Central memory CD8-positive, alpha-beta T cell (primary cell): ENCODE measurements at regions not wholly inside any gene's neighbourhood (a gene's known extent, or its start where the extent isn't known, plus 50 kb on each side); places are given as distances from the start of the nearest gene placed in this dataset.

Experiments
- ATAC-seq: fragments of 150-1000 bp; cut with Tn5 transposase; replicated peaks from 2 replicates; pipeline ENCODE4 v1.10.0; 2022; ENCODE audit warnings: mild to moderate bottlenecking, moderate FRiP score, moderate number of reproducible peaks; ENCODE audit not compliant: poor library complexity, severe bottlenecking; ENCODE audit errors: extremely low read depth
- DNase-seq, 2 donors: peaks; one replicate each; pipeline ENCODE4 v3.0.0; 2021; ENCODE audit warnings: low spot score in 2 of 2
- H3K27ac Mint-ChIP-seq: one replicate; pipeline ENCODE4 v1.8.0; 2022; ENCODE audit warnings: low read depth, mild to moderate bottlenecking, moderate library complexity, mixed read lengths
- H3K27me3 Mint-ChIP-seq: one replicate; pipeline ENCODE4 v1.8.0; 2022; ENCODE audit warnings: mixed read lengths
- H3K36me3 Mint-ChIP-seq: one replicate; pipeline ENCODE4 v1.8.0; 2022; ENCODE audit warnings: mild to moderate bottlenecking, moderate library complexity, mixed read lengths; ENCODE audit not compliant: insufficient read depth
- H3K4me1 Mint-ChIP-seq: one replicate; pipeline ENCODE4 v1.8.0; 2022; ENCODE audit warnings: mixed read lengths
- H3K4me3 Mint-ChIP-seq: one replicate; pipeline ENCODE4 v1.8.0; 2022; ENCODE audit warnings: mild to moderate bottlenecking, moderate library complexity, mixed read lengths
- H3K9me3 Mint-ChIP-seq: one replicate; pipeline ENCODE4 v1.8.0; 2022; ENCODE audit warnings: mixed read lengths

- Mint-ChIP-seq H3K4me1 (no peaks in the 10 kb centered on the region), H3K36me3 (no peaks in the 10 kb centered on the region), H3K4me3 (no peak overlapping the region), H3K9me3 (peaks cover 2% of the 10 kb centered on the region), H3K27me3 (peaks cover 15% of the 10 kb centered on the region), H3K27ac (no peak overlapping the region)
- DNase-seq (no peak), ATAC-seq (no peak)
These were observed 135.8 kb upstream of the MAP3K7 start for GRCh38 chr6:90722648-90723047.

DNA sequence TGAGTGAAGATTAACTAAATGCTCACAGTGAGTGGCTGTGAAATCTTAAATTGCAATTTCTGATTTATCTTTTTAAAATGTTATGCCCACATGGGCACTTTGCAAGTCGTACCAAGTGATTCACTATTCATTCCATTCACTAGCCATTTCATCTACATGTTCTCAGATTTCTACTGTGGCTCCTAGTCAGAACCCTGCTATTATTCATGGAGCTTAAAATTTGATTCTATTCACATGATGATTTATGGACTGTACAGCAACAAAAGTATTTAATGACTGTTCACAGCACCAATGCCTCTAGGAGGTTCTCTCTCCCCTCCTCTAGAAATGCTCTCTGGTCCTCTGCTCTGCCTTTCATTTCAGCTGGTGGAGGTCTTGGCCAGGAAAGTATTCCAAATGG, 133.5 kb upstream of the MAP3K7 start:
- no peak for DNase-seq
- no peak overlapping the region for H3K4me3 Mint-ChIP-seq
- H3K4me1 Mint-ChIP-seq: no peaks in the 10 kb centered on the region
- H3K9me3 Mint-ChIP-seq: no peaks in the 10 kb centered on the region
- H3K36me3 Mint-ChIP-seq: no peaks in the 10 kb centered on the region
- peaks cover 15% of the 10 kb centered on the region for H3K27me3 Mint-ChIP-seq
- no peak overlapping the region for H3K27ac Mint-ChIP-seq
- ATAC-seq: no peak

DNA sequence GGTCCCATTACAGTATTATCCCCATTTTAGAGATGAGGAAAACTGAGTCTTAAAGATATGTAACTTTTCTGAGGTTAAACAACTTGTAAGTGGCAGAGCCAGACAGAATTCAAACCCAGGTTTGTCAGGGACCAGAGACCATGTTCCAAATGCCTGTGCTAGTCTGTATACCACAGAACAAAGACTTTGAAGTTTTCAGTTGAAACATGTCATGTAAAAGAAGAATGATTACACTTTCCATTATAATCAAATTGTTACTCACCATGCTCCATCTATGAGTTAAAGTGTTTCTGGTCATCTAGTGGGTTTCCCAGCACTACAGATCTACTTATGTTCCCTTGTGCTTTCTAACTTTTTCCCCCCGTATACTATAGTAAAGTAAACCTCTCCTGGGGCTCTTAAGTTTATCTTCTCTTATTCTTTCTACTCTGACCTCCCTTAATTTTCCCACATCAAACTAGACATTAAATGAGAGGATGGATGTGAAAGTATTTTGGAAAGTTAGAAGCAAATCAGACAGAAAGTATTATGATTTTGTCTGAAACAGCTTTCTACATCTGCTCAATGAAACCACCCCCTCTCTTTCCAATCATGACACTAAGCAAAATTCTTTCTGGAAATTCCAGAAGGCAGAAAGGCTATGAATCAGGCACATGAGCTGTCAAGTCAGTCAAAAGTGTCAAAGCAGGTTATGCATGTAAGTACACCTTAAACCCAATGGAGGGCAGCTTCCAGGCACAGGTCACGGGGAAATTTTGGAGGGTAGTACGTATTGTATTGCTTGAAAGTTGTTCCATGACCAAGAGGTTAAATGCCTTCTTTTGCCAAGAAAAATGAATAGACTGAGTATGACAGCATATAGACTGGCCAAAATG, 132.7 kb upstream of the MAP3K7 start:
- Mint-ChIP-seq H3K27ac (no peak overlapping the region), H3K9me3 (no peaks in the 10 kb centered on the region), H3K27me3 (peaks cover 15% of the 10 kb centered on the region), H3K4me1 (no peaks in the 10 kb centered on the region), H3K4me3 (no peak overlapping the region), H3K36me3 (no peaks in the 10 kb centered on the region)
- DNase-seq (no peak), ATAC-seq (no peak)

GRCh38 chr6:90716376-90716775, 129.5 kb upstream of the MAP3K7 start:
- DNase-seq (no peak), ATAC-seq (no peak)
- no peak overlapping the region for H3K27ac Mint-ChIP-seq
- H3K27me3 Mint-ChIP-seq: peaks cover 14% of the 10 kb centered on the region
- no peaks in the 10 kb centered on the region for H3K4me1 Mint-ChIP-seq
- no peaks in the 10 kb centered on the region for H3K36me3 Mint-ChIP-seq
- no peaks in the 10 kb centered on the region for H3K9me3 Mint-ChIP-seq
- H3K4me3 Mint-ChIP-seq: no peak overlapping the region

DNA sequence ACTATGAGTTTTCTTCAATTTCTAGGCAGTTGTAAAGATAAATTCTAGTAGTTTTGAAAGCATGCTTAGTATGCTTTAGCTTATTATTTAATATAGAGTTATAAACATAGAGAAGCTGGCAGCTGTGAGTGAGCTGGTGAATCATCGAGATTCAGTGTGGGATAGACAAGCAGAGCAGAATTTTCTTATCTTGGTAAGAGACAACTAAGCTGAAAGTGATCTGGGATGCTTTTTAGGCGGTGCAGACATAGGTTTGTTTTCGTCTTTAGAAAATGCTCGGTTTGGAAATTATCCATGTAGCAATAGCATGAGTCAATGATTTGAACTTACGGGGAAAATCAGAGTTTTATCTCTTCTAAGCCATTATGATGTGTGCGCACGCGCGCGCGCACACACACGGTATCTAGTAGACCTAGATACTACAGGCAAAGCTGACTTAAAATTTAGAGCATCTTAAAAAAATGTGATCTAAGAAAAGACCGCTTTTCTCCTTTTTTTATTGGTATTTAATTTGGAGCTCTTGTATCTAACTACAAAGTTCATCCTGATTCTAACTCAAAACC, 128.3 kb upstream of the MAP3K7 start:
- DNase-seq: no peak
- H3K27me3 Mint-ChIP-seq: peaks cover 8% of the 10 kb centered on the region
- no peak overlapping the region for H3K4me3 Mint-ChIP-seq
- no peaks in the 10 kb centered on the region for H3K9me3 Mint-ChIP-seq
- no peaks in the 10 kb centered on the region for H3K4me1 Mint-ChIP-seq
- no peak for ATAC-seq
- H3K36me3 Mint-ChIP-seq: no peaks in the 10 kb centered on the region
- no peak overlapping the region for H3K27ac Mint-ChIP-seq

DNA sequence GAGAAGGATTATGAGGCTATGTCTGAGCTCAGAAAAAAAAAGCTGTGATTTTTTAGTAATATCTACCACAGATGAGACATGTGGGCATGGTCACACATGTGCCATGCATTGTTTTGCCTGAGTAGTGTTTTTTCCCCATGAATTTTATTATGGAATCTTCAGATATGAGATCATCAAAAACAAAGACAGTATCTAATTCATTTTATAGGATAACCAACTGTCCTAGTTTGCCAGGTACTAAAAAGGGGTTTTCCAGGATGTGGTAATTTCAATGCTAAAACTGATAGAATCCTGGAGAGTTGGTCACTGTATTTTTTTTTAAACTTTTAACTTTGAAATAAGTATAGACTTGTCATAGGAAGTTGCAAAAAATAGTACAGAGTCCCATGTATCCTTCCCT, 127.4 kb upstream of the MAP3K7 start:
- no peaks in the 10 kb centered on the region for H3K9me3 Mint-ChIP-seq
- ATAC-seq (no peak), DNase-seq (no peak)
- H3K4me3 Mint-ChIP-seq: no peak overlapping the region
- no peaks in the 10 kb centered on the region for H3K36me3 Mint-ChIP-seq
- no peak overlapping the region for H3K27ac Mint-ChIP-seq
- H3K27me3 Mint-ChIP-seq: peaks cover 8% of the 10 kb centered on the region
- H3K4me1 Mint-ChIP-seq: no peaks in the 10 kb centered on the region

- Mint-ChIP-seq H3K4me1 (no peaks in the 10 kb centered on the region), H3K4me3 (no peak overlapping the region), H3K27ac (no peak overlapping the region), H3K9me3 (no peaks in the 10 kb centered on the region), H3K36me3 (no peaks in the 10 kb centered on the region), H3K27me3 (peaks cover 20% of the 10 kb centered on the region)
- no peak for DNase-seq
- ATAC-seq: no peak
These were observed 125.2 kb upstream of the MAP3K7 start for GRCh38 chr6:90712114-90712513.

- ATAC-seq (no peak), DNase-seq (no peak)
- no peaks in the 10 kb centered on the region for H3K36me3 Mint-ChIP-seq
- H3K4me3 Mint-ChIP-seq: no peak overlapping the region
- peaks cover 24% of the 10 kb centered on the region for H3K27me3 Mint-ChIP-seq
- H3K9me3 Mint-ChIP-seq: no peaks in the 10 kb centered on the region
- H3K4me1 Mint-ChIP-seq: no peaks in the 10 kb centered on the region
- no peak overlapping the region for H3K27ac Mint-ChIP-seq
These were observed 122.6 kb upstream of the MAP3K7 start for GRCh38 chr6:90709431-90709996.

- H3K36me3 Mint-ChIP-seq: no peaks in the 10 kb centered on the region
- DNase-seq: no peak
- no peak for ATAC-seq
- H3K4me1 Mint-ChIP-seq: no peaks in the 10 kb centered on the region
- no peaks in the 10 kb centered on the region for H3K9me3 Mint-ChIP-seq
- no peak overlapping the region for H3K4me3 Mint-ChIP-seq
- no peak overlapping the region for H3K27ac Mint-ChIP-seq
- peaks cover 36% of the 10 kb centered on the region for H3K27me3 Mint-ChIP-seq
These were observed 121.4 kb upstream of the MAP3K7 start for GRCh38 chr6:90708206-90708737.

GRCh38 chr6:90707246-90707645, 120.4 kb upstream of the MAP3K7 start:
- H3K36me3 Mint-ChIP-seq: no peaks in the 10 kb centered on the region
- H3K27me3 Mint-ChIP-seq: peaks cover 34% of the 10 kb centered on the region
- no peak overlapping the region for H3K27ac Mint-ChIP-seq
- DNase-seq (no peak), ATAC-seq (no peak)
- no peaks in the 10 kb centered on the region for H3K9me3 Mint-ChIP-seq
- H3K4me1 Mint-ChIP-seq: no peaks in the 10 kb centered on the region
- no peak overlapping the region for H3K4me3 Mint-ChIP-seq

GRCh38 chr6:90703336-90703735, 116.5 kb upstream of the MAP3K7 start:
- Mint-ChIP-seq H3K27me3 (peaks cover 26% of the 10 kb centered on the region), H3K4me3 (no peak overlapping the region), H3K36me3 (no peaks in the 10 kb centered on the region), H3K27ac (no peak overlapping the region), H3K9me3 (no peaks in the 10 kb centered on the region), H3K4me1 (no peaks in the 10 kb centered on the region)
- no peak for DNase-seq
- ATAC-seq: no peak

DNA sequence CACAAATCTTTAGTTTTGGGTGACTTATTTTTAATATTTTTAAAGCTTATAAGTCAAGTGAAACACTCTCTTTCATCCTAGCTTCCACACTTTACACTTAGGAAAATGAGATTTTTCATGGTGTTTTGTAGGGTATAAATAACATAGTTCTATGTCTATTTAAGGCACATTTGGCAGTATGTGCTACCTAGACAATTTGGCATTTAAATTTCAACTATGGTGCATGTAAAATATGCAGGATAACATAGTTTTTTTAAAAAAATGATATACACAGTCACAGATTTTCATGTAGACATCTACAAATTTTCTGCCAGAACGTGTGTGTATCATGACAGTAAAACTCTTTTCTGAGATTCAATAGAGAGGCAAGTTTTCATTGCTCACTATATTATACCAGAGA, 115.1 kb upstream of the MAP3K7 start:
- Mint-ChIP-seq H3K4me3 (no peak overlapping the region), H3K27me3 (peaks cover 28% of the 10 kb centered on the region), H3K9me3 (no peaks in the 10 kb centered on the region), H3K36me3 (no peaks in the 10 kb centered on the region), H3K27ac (no peak overlapping the region), H3K4me1 (no peaks in the 10 kb centered on the region)
- DNase-seq (no peak), ATAC-seq (no peak)
